ENCODE measurements at regions not wholly inside any gene's neighbourhood (a gene's known extent, or its start where the extent isn't known, plus 50 kb on each side); places are given as distances from the start of the nearest gene placed in this dataset.

DNA sequence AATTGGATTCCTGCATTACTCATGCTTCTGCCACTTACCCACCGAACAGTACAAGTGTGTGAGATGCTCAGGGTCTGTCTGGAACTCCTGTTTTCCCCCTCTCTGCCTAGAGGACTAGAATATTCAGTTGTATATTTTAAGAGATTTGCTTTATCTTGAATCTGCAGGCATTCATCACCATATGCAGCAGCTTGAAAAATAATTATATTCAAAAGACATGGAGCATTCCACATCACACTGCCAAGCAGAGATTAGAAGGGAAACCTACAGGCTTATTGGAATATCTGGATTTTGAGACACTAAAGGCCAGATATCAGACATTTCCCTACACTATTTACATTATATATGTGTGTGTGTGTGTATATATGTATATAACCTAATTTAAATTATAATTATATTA is 382.8 kb upstream of the POM121L12 start:
- Histone ChIP-seq H3K36me3 (no peaks in the 10 kb centered on the region), H3K9me3 (no peaks in the 10 kb centered on the region), H3K4me3 (no peak overlapping the region), H3K27ac (no peak overlapping the region), H3K4me1 (ENCODE audit: control insufficient read depth in 1 of 2, low read depth in 2 of 2) (no peaks in the 10 kb centered on the region), H3K27me3 (replicated peaks; ENCODE audit: insufficient read depth) (no peaks in the 10 kb centered on the region)
- no peak for DNase-seq (ENCODE audit: low spot score)
- no peak for ATAC-seq (ENCODE audit: insufficient number of reproducible peaks, low FRiP score, low read depth)
- TF ChIP-seq, protein P1, sequence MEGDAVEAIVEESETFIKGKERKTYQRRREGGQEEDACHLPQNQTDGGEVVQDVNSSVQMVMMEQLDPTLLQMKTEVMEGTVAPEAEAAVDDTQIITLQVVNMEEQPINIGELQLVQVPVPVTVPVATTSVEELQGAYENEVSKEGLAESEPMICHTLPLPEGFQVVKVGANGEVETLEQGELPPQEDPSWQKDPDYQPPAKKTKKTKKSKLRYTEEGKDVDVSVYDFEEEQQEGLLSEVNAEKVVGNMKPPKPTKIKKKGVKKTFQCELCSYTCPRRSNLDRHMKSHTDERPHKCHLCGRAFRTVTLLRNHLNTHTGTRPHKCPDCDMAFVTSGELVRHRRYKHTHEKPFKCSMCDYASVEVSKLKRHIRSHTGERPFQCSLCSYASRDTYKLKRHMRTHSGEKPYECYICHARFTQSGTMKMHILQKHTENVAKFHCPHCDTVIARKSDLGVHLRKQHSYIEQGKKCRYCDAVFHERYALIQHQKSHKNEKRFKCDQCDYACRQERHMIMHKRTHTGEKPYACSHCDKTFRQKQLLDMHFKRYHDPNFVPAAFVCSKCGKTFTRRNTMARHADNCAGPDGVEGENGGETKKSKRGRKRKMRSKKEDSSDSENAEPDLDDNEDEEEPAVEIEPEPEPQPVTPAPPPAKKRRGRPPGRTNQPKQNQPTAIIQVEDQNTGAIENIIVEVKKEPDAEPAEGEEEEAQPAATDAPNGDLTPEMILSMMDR (IDR thresholded peaks at IDR 0.05): no peak

DNA sequence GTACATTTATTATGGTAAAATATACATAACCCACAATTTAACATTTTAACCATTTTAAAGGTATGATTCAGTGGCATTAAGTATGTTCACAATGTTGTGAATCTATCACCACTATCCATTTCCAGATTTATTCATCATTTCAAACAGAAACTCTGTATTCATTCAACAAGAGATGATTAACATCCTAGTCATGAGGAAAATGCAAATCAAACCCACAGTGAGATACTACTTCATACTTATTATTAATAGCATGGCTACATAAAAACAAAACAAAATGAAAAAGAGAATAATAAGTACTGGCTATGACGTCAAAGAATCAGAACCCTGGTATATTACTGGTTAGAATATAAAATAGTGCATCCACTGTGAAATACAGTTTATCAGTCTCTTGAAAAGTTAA is 386.6 kb upstream of the POM121L12 start:
- H3K4me3 ChIP-seq: no peak overlapping the region
- no peaks in the 10 kb centered on the region for H3K36me3 ChIP-seq
- TF ChIP-seq, protein P1 (IDR thresholded peaks at IDR 0.05): no peak
- no peak overlapping the region for H3K27ac ChIP-seq
- H3K9me3 ChIP-seq: no peaks in the 10 kb centered on the region
- DNase-seq (ENCODE audit: low spot score) (no peak), ATAC-seq (ENCODE audit: insufficient number of reproducible peaks, low FRiP score, low read depth) (no peak)
- no peaks in the 10 kb centered on the region for H3K4me1 ChIP-seq (ENCODE audit: control insufficient read depth in 1 of 2, low read depth in 2 of 2)
- H3K27me3 ChIP-seq (replicated peaks; ENCODE audit: insufficient read depth): no peaks in the 10 kb centered on the region

DNA sequence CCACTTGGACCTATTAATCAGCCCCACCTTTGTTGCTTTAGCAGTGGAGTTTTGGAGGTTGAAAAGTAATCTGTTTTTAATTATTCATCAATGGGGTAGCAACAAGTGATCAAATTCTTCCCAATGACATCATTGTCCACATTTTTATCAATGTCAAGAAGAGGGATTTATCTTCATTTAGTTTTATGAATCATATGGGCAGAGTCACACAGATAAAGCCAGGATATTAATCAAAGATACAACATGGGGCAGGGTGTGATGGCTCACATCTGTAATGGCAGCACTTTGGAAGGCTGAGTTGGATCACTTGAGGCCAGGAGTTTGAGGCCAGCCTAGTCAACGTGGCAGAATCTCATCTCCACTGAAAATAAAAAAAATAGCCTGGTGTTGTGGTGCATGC is 388.4 kb upstream of the POM121L12 start:
- TF ChIP-seq, protein P1 (IDR thresholded peaks at IDR 0.05): no peak
- Histone ChIP-seq H3K27me3 (replicated peaks; ENCODE audit: insufficient read depth) (no peaks in the 10 kb centered on the region), H3K27ac (no peak overlapping the region)

DNA sequence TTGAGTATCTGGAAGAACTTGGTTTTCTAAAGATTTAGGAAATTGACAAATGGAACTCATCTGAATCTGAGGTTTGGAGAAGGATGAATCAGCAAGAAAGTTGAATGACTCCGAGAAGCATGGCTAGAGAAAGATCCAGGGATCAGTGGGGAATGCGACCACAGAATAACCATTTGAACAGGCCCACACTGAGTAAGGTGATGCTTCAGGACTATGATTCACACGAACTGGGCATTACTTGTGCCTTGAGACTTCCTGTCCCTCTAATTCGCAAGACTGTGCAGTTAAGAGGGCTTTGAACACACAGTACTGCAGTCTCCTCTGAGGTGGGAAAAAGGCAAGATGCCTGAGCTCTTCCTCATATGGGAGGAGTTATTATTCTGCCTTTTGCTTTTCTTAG is 395.5 kb upstream of the POM121L12 start:
- Histone ChIP-seq H3K9me3 (no peaks in the 10 kb centered on the region), H3K36me3 (no peaks in the 10 kb centered on the region), H3K4me1 (ENCODE audit: control insufficient read depth in 1 of 2, low read depth in 2 of 2) (no peaks in the 10 kb centered on the region), H3K27me3 (replicated peaks; ENCODE audit: insufficient read depth) (no peaks in the 10 kb centered on the region), H3K4me3 (no peak overlapping the region), H3K27ac (no peak overlapping the region)
- DNase-seq (ENCODE audit: low spot score): no peak
- no peak for ATAC-seq (ENCODE audit: insufficient number of reproducible peaks, low FRiP score, low read depth)
- TF ChIP-seq, protein P1 (IDR thresholded peaks at IDR 0.05): no peak

More for the DNA sequence above, 388.4 kb upstream of the POM121L12 start:
- no peaks in the 10 kb centered on the region for H3K36me3 ChIP-seq
- DNase-seq (ENCODE audit: low spot score) (no peak), ATAC-seq (ENCODE audit: insufficient number of reproducible peaks, low FRiP score, low read depth) (no peak)
- H3K9me3 ChIP-seq: no peaks in the 10 kb centered on the region
- H3K4me1 ChIP-seq (ENCODE audit: control insufficient read depth in 1 of 2, low read depth in 2 of 2): no peaks in the 10 kb centered on the region
- no peak overlapping the region for H3K4me3 ChIP-seq

DNA sequence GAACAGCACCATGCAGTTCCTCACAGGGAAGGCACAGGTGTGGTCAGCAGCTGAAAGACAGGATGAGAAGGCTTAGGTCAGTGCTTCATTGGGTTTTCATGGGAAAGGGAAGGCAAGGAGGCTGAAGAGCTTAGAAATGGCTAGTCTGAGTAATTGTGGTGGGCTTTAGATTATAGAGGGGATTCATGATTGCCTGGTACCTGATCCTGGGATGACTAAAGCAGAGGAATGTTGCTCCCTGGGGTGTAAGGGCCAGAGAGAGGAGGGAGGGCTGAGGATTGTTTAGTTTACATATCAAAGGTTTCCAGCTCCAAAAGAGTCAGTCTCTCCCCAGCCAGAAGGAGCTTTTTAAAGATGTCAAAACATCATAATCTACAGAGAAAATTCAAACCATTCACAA is 396.3 kb upstream of the POM121L12 start:
- DNase-seq (ENCODE audit: low spot score): no peak
- TF ChIP-seq, protein P1 (IDR thresholded peaks at IDR 0.05): no peak

More for the DNA sequence above, 396.3 kb upstream of the POM121L12 start:
- H3K36me3 ChIP-seq: no peaks in the 10 kb centered on the region
- ATAC-seq (ENCODE audit: insufficient number of reproducible peaks, low FRiP score, low read depth): no peak
- H3K27ac ChIP-seq: no peak overlapping the region
- H3K27me3 ChIP-seq (replicated peaks; ENCODE audit: insufficient read depth): no peaks in the 10 kb centered on the region
- H3K4me3 ChIP-seq: no peak overlapping the region
- no peaks in the 10 kb centered on the region for H3K4me1 ChIP-seq (ENCODE audit: control insufficient read depth in 1 of 2, low read depth in 2 of 2)
- no peaks in the 10 kb centered on the region for H3K9me3 ChIP-seq
